OCI-M2 (cell line): ENCODE measurements at regions not wholly inside any gene's neighbourhood (a gene's known extent, or its start where the extent isn't known, plus 50 kb on each side); places are given as distances from the start of the nearest gene placed in this dataset.

Source experiments
- DNase-seq: peaks from one replicate; lab custom pipeline; 2025; ENCODE audit not compliant: unreplicated experiment; lab: John Stamatoyannopoulos, UW

DNA sequence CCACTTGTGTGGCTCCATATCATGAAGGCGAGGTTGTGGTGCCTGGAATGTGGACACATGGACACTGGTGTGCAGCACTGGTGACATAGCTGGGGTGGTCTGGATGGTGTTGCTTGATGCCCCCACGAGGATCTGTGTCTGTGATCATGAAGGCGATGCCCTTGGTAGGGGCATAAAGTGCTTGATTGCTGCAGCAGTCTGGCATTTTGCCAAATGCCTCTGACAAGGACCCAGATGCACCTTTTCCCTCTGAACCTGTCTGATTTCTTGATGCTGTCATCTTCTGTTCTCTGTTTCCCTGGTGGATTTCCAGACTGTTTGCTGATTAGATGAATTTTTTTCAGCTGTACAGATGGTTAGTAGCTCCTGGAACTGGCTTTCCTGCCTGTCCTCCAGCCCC is 752.0 kb upstream of the HS6ST1 start:
- no peak for DNase-seq

DNA sequence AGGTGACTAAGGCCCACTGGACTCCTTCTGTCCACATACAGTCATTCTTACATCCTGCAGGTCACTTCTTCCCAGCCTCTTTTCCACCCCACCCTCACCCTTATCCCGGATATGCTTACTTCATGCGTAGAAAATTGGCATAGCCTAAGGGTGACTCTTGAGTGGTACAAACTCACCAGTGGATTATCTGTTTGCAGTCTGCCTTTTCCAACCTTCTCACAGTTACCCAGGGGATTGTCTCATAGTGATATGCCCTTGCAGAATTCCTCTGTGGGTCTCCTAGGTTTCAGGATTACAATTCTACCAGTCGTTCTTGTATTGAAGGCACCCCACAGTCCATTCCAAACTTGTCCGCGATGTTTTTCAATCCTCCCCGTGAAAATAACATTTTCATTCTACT is 752.9 kb upstream of the HS6ST1 start:
- no peak for DNase-seq

DNA sequence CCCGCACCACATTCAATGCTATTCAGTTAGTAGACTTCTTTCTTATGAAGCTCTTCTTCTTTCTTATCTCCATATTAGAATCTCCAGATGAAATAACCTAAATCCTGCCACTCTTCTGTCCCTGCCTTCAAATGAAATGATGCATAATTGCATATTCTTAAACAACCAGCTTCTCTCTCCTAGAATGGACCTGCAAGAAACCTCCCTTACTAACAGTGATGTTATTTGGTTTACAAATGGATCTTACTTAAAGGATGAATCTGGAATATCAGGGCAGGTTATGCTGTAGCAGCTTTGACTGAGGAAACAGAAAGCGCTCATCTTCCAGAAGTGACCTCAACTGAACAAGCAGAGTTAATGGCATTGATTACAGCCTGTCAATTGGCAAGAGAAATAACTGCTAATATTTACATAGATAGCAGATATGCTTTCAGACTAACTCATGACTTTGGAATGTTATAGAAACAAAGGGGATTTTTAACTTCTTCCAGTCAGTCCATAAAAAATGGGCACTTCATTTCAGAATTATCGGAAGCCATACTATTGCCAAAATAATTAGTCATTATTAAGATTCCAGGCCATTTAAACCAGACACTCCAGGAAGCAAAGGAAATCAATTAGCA is 755.7 kb upstream of the HS6ST1 start:
- no peak for DNase-seq

DNA sequence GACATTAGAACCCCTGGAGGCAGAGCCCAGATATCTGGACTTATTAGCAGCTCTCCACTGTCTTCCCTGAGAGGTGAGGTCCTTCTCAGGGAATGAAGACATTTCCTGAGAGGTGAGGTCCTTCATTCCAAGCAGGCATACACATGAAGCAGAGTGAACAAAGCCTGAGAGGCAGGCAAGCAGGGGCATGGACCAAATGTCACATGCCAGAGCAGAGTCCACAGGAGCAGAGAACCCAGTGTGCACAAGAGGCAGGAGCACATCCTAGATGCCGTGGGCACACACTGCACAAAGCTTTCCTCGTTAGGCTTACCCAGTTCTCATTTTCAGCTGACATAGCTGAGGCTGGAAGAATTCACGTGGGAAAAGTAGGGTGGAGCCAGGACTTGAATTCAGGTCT is 759.9 kb upstream of the HS6ST1 start:
- DNase-seq, result no peak

DNA sequence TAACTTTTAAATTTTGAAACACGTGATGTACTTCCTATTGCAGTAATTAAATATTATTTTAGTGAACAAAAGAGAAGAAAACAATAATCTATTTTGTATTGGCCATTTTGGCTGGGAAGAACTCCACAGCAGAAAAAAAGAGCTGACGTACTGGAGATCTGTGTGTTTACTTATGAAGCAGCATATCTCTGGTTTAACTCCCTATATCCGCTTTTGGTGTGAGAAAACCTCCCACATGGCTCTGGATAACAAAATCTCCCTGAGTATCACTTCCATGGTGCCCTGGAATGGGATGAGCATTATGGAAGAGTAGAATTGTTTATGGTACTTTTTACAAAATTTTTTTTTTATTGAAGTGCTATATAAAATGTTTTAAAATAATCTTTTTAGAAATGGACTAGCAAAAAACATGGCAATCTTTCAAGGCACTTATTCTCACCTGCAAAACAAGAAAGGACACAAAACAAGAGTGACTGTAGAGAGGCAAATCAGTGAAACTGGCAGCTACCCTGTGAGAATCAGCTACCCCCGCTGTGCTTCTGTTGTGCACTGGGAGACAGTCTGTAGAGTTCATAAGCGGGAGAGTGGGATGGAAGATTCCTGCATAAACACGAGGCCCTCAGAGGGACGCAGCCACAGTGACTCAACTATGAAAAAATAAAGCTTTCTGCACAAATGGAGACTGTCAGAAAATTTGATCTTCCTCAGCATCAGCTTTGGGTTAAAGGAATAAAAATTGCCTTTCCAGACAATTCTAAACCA is 762.2 kb upstream of the HS6ST1 start:
- DNase-seq, result no peak

DNA sequence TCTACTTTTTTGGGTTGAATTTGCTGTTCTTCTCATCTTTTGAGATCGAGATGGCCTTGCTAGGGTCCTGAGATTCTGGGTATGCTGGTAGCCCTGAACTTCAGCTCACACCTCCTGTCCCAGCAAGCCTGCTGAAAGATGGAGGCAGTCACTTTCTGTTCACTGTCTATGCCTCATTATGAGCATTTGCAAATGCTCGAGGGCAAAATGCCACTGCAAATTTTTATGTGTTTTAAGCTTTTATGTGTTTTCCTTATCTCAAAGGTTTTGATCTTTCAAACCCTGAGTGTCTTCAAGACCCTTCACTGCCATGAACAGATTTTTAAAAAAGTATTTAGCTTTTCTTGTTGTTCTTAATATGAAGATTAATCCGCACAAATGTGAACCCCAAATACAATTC is 766.7 kb upstream of the HS6ST1 start:
- no peak for DNase-seq

DNA sequence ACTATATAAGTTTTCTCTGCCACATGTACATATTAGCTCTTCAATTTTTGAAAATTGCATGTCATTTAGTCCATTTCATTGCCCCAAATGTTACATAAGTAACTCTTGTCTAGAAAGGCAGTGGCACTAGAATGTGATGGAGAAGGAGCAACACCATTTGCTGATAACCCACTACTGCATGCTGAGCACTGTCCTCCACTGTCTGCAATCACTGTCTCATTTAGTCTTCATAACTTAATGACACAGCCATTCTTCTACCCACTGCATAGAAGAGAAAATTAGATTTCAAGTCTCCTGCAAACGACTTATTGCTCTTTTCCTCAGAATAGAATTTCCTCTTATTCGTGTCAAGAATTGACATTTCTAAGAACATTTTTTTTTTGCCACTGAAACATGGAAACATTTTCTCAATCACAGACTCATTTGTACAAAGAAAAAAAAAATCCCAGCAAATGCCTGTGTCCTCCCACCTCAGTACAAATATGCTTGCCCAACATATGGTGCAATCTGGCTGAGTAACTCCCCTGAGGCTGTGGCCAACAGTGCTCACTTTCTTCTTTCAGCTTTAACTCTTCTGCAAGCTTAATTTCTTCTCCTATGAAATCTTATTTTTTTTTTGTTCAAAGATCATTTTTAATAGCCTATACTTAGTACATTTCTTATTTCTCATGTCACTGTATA is 768.6 kb upstream of the HS6ST1 start:
- DNase-seq, result no peak

DNA sequence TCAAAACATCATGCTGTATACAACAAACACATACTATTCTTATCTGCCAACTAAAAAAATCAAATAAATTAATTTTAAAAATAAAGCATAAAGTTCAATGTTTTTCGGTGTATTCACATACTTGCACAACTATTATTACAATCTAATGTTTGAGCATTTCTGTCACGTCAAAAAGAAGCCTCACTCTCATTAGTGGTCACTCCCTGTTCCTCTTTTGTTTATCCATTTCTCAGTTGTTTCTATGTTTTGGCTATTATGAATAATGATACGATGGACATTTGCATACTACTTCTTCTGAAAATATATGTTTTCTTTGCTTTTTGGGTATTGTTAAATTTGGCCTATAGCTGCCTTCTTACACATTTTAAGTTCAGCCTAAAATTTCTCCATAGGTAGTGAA is 773.0 kb upstream of the HS6ST1 start:
- no peak for DNase-seq

DNA sequence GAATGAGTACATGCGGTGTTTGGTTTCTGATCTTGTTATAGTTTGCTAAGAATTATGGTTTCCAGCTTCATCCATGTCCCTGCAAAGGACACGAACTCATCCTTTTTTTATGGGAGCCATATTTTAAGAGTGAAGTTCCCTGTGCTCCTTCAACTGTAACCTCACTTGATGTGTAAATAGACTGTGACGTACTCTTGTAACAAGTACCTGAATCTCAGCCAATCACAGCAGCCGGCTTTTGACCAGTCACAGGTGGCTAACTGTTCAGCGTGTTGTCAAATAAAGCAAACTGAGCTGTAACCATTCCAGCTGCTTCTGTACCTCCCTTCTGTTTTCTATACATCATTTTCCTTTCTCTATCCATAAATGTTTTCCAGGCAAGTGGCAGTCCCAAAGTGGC is 774.3 kb upstream of the HS6ST1 start:
- DNase-seq, result no peak

DNA sequence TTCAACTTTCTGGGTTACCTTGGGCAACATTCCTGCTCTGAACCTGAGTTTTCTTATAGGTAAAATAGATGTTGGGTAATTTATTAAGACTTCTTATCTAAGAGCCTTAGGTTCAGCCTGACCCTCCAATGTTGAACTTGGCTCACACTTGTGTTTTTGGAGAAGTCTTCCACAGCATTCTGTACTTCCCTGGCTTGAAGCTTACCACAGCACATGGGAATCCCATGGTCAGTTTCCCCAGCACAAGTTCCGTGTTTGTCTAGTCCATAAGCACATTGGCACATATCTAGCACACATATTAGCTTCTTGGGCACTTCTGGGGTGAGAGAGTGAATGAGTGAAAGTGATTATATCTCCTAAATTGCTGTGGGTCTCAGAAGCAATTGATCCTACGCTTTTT is 782.5 kb upstream of the HS6ST1 start:
- no peak for DNase-seq

DNA sequence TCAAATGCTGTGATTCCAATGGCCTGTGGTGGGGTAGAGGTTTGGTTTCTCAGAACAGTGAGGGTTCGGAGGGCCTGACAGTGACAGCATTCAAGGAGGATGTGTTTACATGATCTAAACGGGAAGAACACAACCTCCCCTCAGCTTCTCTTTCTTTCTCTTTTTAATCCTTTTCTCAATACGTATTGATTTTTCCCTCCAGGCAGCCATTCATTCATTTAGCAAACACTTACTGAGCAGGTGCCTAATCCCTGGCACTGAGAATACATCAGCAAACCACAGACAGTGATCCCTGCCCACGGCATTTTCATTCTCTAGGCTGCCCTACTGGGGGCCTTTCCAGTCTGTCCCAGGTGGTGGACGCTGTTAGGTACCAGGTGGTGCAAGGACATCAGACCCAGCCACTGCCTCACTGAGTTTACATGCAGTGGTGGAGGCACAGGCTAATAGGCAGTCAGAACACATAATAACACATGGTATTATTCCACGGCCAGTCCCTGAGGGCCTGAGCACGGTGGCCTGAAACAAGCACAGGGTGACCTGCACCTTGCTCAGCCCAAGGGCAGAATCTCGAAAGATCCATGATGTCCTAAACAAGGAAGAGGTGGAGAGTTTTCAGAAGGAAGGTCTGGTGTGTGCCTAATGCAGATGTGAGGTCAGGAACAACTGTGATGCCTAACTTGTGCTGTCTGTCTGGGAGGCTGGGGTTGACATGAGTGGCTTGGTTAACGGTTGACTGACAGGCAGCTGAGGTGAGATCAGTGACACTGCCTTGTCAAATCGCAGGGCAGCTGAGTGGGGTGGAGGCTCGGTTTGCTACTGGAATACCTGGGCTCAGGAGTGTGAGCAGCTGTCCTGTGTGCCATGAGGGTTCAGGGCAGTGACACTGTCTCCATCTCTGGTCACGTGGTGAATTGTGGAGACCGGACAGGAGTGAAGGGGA is 785.5 kb upstream of the HS6ST1 start:
- no peak for DNase-seq

DNA sequence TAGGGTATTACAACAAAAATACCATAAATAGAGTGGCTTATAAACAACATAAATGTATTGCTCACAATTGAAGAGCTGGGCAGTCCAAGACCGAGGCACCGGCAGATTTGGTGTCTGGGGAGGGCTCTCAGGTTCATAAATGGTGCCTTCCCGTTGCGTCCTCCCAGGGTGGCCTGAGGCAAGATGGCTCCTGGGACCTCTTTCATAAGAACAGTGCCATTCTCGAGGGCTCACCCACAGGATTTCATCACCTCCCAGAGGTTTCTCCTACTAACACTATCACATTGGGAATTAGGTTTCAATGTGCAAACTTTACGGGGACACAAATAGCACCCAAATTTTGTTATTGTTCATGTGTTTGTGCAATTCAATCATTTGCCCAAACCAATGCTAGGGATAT is 793.5 kb upstream of the HS6ST1 start:
- DNase-seq, result no peak

DNA sequence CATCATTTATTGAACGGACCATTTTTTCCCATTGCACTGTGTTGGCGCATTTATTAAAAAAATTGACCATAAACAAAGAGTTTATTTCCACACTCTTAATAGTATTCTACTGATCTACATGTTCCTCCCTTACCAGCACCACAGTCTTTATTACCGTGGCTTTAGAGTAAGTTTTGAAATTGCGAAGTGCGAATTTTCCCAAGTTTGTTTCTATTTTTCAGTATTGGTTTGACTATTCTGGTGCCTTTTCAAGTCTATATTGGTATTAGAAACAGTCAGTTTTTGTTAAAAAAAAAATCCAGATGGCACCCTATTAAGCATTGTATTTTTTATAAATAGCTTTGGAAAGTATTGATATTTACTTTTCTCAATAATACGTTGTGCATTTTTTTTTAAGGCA is 795.1 kb upstream of the HS6ST1 start:
- no peak for DNase-seq

DNA sequence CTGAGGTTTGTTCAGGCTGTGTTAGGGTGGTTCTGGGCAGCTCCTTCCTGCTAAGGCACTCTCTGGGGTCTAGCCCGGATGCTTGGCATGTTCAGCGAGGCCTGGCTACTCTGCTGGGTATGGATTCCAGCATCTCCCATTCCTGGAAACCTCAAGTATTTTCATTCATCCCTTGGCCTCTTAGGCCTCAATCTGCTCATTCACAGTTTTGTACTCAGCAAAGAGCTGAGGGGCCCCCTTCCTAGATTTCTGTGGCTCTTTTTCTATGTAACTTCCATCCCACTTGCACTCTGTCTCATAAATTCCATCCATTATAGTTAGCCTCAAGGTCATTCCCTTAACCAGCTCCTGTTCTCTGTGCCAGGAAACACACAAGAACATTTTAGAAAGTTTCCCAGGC is 798.8 kb upstream of the HS6ST1 start:
- DNase-seq, result no peak

DNA sequence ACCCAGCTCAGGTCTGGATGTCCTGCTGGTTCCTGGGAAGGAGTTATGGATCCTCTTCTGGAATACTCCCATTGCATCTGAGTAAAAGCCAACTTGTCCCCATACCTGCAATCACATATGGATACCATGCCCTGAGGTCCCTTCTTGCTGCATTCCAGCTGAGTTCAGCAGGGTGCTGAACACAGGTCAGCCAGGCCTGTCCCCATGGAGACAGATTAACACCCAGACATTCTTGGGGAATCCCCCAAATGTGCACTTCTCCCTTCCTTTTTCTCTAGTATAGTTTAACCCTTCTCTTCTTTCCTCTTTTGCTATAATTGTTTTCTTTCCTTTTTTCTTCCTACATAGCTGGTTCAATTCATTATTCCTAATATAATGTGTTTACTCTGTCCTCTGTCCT is 799.6 kb upstream of the HS6ST1 start:
- no peak for DNase-seq

DNA sequence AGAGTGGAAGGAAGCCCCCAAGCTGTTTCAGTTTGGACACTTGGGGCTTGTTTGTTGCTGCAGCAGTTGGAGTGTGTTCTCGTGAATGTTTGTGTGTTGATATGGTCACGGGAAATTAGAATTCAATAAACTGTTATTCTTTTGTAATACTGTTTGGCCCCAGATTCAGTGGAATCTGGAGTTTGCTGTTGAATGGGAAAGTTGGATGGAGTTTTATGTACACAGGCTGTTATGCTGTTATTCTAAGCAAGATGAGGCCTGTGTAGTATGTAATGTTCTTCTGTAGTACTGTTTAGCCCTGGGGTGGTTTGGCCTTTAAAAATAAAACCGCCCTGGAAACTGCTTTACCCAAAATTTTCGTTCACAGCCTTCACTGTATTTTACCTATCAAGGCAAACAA is 810.4 kb upstream of the HS6ST1 start:
- DNase-seq, result no peak

DNA sequence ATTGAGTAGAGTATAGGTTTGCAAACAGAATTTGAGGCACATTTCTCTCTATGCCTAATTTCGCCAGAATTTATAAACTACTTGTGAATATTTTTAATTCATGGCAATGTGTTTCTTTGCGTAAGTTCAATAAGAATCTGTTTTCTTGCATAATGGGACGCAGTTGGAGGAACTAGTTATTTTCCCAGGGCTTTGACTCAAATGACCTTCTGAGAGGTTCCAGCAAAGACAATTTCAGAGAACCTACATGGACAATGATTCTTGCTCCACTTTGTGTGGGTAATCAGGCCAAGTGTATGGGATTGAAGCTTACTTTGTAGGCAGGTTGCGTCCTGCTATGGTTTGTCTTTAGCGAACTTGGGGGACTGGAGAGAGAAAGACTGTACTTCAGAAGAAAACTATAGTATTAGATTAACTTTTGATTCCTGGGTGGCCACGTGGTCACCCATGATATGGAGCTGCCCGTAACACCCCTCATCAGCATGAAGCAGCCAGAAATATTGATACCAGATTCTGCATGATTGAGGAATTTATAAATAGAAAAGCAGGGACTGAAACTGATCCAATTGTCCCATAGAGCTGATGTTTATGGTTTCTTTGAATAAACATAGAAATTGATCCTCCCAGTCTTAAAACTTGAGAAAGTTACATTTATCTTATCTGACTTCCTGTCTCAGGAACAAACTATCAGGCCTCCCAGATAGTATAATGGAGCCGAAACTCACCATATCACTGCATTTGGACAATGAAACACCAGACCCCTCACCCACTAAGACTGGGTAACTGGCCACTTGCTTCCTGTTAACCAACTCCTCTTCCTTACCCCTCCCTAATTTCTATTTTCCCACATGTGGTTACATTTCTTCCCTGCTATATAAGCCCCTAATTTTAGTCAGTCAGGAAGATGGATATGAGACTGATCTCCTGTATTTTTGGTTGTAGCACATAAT is 815.3 kb upstream of the HS6ST1 start:
- DNase-seq, result no peak

DNA sequence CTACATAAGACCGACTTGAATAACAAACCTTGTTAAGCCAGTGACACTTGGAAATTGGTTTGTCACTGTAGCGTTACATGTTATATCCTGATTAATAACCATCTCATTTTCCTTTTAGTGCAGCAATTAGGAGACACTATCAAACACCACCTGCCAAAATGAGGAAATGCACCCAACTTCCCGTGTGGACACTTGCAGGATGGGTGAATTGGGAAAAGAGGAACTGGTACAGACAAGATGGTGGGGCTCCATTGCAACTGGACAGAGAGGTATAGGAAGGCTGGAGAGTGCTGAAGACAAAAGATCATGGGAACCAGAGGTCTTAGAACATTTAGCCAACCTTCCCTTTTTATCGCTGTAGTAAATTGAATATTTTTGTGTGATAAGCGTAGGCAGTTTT is 816.3 kb upstream of the HS6ST1 start:
- DNase-seq, result no peak

DNA sequence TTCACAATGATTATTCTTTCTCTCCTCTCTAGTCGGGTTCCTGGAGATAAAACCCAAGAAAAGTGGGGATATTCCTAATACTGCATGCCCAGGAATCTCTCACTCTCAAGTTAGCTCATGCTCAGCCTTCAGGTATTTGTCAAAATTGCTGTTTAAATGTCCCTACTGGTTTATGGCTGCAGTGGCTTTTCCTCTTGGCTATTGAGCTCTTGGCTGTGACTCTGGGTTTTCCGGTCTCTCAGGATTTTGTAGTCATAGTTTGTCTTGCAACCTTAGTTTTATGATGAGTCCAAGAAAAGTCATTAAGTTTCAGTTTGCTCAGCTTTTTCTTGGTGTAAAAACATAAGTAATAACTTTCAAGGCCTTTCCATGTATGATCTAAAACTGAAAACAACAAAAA is 820.7 kb upstream of the HS6ST1 start:
- no peak for DNase-seq

DNA sequence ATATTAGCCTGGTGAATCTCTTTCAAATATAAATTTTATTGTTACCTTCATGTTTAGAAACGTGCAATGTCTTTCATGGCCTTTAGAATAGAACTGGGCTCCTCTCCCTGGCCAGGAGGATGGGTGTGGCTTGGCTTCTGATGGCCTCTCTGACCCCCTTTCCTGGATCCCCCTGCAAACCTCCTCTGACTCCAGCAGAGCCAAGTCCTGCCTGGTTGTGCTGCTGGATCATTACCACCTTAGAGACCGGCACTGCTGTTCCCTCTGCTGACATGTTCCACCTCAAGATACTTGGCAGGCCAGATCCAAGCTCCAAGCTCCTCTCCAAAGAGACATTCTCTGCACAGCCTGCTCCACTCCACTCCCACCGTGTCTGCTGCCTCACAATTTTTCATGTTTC is 823.8 kb upstream of the HS6ST1 start:
- DNase-seq, result no peak
